ENCODE measurements at regions not wholly inside any gene's neighbourhood (a gene's known extent, or its start where the extent isn't known, plus 50 kb on each side); places are given as distances from the start of the nearest gene placed in this dataset.

DNA sequence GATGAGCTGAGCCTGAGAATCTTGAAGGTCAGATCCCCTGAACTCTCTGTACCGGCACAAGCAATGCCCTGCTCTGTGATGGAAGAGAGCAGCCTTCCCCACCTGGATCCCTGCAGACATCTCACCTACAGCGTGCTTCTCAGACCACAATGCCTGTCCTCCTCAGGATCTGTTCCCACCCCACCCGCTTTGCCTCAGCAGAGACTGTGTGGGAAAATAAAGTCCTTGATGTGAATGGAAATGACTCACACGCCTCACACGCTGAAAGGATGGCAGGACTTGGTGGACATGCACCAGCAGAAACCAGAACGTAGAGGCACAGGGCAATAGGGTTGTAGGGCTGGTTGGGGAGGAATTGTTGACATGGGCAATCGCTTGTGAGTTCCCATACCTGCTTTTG is 117.9 kb upstream of the POU3F3 start:
- ATAC-seq, result no peak
- WGBS, 4 donors, result 84 to 91% (median 86%) methylated on average over 7 of the region's 7 CpGs
- H3K27me3 ChIP-seq, result peaks cover 0 to 5% (median 0%) of the 10 kb centered on the region in 9 donors

DNA sequence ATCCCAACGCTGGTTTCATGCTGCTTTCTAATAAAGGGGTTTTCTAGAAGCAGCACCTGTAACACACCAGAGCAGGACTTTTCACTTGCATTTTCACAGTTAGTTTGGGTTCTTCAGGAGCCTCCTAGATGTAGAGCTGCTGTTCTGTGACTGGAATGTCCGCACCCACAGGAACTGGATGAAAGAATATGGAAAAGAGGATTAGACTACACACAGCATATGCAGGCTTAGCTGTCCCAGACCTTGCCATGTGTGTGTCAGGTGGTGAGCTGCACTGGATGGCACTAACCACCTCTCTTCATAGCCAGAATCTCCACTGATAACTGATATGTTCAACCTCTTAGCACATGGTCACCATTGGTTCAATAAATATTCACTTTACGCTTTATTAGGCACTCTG is 112.1 kb upstream of the POU3F3 start:
- Histone ChIP-seq H3K4me1 (no peaks in the 10 kb centered on the region), H3K27me3 (no peaks in the 10 kb centered on the region), H3K4me3 (no peak overlapping the region), H3K36me3 (no peaks in the 10 kb centered on the region), H3K27ac (no peak overlapping the region), H3K9me3 (no peaks in the 10 kb centered on the region)
- DNase-seq (no peak), ATAC-seq (no peak)
- 81 to 90% (median 87%) methylated on average over 3 of the region's 3 CpGs for WGBS, 4 donors
- TF ChIP-seq, protein P1, sequence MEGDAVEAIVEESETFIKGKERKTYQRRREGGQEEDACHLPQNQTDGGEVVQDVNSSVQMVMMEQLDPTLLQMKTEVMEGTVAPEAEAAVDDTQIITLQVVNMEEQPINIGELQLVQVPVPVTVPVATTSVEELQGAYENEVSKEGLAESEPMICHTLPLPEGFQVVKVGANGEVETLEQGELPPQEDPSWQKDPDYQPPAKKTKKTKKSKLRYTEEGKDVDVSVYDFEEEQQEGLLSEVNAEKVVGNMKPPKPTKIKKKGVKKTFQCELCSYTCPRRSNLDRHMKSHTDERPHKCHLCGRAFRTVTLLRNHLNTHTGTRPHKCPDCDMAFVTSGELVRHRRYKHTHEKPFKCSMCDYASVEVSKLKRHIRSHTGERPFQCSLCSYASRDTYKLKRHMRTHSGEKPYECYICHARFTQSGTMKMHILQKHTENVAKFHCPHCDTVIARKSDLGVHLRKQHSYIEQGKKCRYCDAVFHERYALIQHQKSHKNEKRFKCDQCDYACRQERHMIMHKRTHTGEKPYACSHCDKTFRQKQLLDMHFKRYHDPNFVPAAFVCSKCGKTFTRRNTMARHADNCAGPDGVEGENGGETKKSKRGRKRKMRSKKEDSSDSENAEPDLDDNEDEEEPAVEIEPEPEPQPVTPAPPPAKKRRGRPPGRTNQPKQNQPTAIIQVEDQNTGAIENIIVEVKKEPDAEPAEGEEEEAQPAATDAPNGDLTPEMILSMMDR (IDR thresholded peaks at IDR 0.05), result no peak
- no peak for TF ChIP-seq POLR2A (IDR thresholded peaks at IDR 0.05)
- intact Hi-C loops (cut with DNase I), result no loop called here

More for the DNA sequence above, 117.9 kb upstream of the POU3F3 start:
- peaks cover 0 to 14% (median under 1%) of the 10 kb centered on the region in 12 donors for H3K9me3 ChIP-seq
- no peak overlapping the region for H3K4me3 ChIP-seq
- intact Hi-C loops (cut with DNase I), result no loop called here
- H3K36me3 ChIP-seq, result no peaks in the 10 kb centered on the region
- H3K27ac ChIP-seq, result no peak overlapping the region
- DNase-seq, result no peak
- TF ChIP-seq POLR2A (IDR thresholded peaks at IDR 0.05), result no peak
- TF ChIP-seq, protein P1 (IDR thresholded peaks at IDR 0.05), result no peak
- no peaks in the 10 kb centered on the region for H3K4me1 ChIP-seq

DNA sequence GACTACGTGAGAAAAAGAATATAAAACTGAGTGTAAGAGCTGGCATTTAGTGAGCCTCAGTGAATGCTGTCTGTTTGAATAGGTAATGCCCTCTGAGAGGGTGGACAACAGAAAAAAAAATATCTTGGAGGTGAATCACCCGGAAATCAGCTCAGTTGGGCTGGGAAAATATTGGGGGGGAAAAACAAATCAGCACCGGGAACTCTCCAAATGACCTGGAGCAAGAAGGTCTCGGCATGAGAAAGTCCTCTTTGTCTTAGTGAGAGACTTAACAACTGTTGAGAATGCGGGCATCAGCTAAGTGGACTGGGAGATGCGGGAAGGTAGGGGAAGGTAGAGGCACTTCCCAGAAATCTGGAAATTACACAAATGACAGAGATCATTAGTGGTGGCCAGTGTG is 109.4 kb upstream of the POU3F3 start:
- TF ChIP-seq, protein P1 (IDR thresholded peaks at IDR 0.05), result no peak
- no peak for TF ChIP-seq POLR2A (IDR thresholded peaks at IDR 0.05)
- no peak for ATAC-seq
- H3K27me3 ChIP-seq, result no peaks in the 10 kb centered on the region
- WGBS, 4 donors, result 79 to 84% (median 82%) methylated on average over 6 of the region's 6 CpGs
- H3K4me1 ChIP-seq, result no peaks in the 10 kb centered on the region
- H3K27ac ChIP-seq, result no peak overlapping the region
- DNase-seq, result no peak
- no peaks in the 10 kb centered on the region for H3K36me3 ChIP-seq
- no peak overlapping the region for H3K4me3 ChIP-seq
- no peaks in the 10 kb centered on the region for H3K9me3 ChIP-seq
- intact Hi-C loops (cut with DNase I), result no loop called here

DNA sequence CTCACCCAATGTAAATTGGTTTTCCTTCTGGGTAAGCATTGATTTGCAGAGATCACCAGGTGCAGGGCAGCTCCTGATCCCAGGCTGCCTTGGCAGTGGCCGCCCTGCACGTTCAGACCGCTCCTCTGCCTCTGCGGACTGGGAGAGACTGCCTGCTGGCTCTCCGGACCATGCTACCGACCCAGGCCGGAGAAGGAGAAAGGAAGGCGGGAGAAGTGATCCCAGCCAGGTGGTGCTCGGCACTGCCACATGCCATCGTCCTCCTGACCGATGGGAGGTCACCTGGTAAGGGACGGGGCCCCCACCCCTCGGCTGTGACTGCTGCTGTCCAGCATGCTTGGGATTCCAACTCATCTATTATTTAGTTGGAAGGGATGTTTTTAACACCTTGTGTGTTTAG is 108.1 kb upstream of the POU3F3 start:
- Histone ChIP-seq H3K4me3 (no peak overlapping the region), H3K27ac (no peak overlapping the region), H3K4me1 (no peaks in the 10 kb centered on the region), H3K27me3 (no peaks in the 10 kb centered on the region), H3K36me3 (no peaks in the 10 kb centered on the region), H3K9me3 (no peaks in the 10 kb centered on the region)
- intact Hi-C loops (cut with DNase I), result no loop called here
- no peak for DNase-seq
- 36 to 55% (median 54%) methylated on average over 12 to 13 of the region's 13 CpGs for WGBS, 4 donors
- no peak for TF ChIP-seq POLR2A (IDR thresholded peaks at IDR 0.05)
- TF ChIP-seq, protein P1 (IDR thresholded peaks at IDR 0.05), result no peak
- ATAC-seq, result no peak
